ENCODE measurements at regions not wholly inside any gene's neighbourhood (a gene's known extent, or its start where the extent isn't known, plus 50 kb on each side); places are given as distances from the start of the nearest gene placed in this dataset.
A peak's percentile ranks its signal among the peaks of the same experiment; 100 is the strongest.

GRCh38 chr2:5544205-5544786 is 147.9 kb upstream of the SOX11 start:
- FAIRE-seq (no peak), DNase-seq (ENCODE audit: insufficient read length, low spot score) (no peak)

GRCh38 chr2:5546181-5546580 is 146.0 kb upstream of the SOX11 start:
- no peak for FAIRE-seq
- DNase-seq (ENCODE audit: insufficient read length, low spot score), result no peak

- DNase-seq (ENCODE audit: insufficient read length, low spot score), result no peak
- FAIRE-seq, result no peak
Measured at GRCh38 chr2:5548991-5549715, 143.0 kb upstream of the SOX11 start.

GRCh38 chr2:5549771-5550170 is 142.4 kb upstream of the SOX11 start:
- DNase-seq (ENCODE audit: insufficient read length, low spot score) (no peak), FAIRE-seq (no peak)

GRCh38 chr2:5555636-5556035 is 136.5 kb upstream of the SOX11 start:
- DNase-seq (ENCODE audit: insufficient read length, low spot score), result no peak
- no peak for FAIRE-seq

GRCh38 chr2:5561006-5561405 is 131.2 kb upstream of the SOX11 start:
- FAIRE-seq, result no peak

GRCh38 chr2:5562426-5562825 is 129.8 kb upstream of the SOX11 start:
- no peak for FAIRE-seq

More at GRCh38 chr2:5561006-5561405, 131.2 kb upstream of the SOX11 start:
- DNase-seq (ENCODE audit: insufficient read length, low spot score), result no peak

GRCh38 chr2:5562865-5563264 is 129.3 kb upstream of the SOX11 start:
- DNase-seq (ENCODE audit: insufficient read length, low spot score) (no peak), FAIRE-seq (peak; percentile 94)

More at GRCh38 chr2:5562426-5562825, 129.8 kb upstream of the SOX11 start:
- no peak for DNase-seq (ENCODE audit: insufficient read length, low spot score)

GRCh38 chr2:5563411-5563810 is 128.8 kb upstream of the SOX11 start:
- DNase-seq (ENCODE audit: insufficient read length, low spot score) (no peak), FAIRE-seq (no peak)

GRCh38 chr2:5569256-5569655 is 122.9 kb upstream of the SOX11 start:
- FAIRE-seq, result no peak
- DNase-seq (ENCODE audit: insufficient read length, low spot score), result no peak

GRCh38 chr2:5576015-5576414 is 116.2 kb upstream of the SOX11 start:
- no peak for FAIRE-seq
- no peak for DNase-seq (ENCODE audit: insufficient read length, low spot score)

GRCh38 chr2:5587766-5588165 is 104.4 kb upstream of the SOX11 start:
- no peak for FAIRE-seq

GRCh38 chr2:5588601-5589000 is 103.6 kb upstream of the SOX11 start:
- no peak for FAIRE-seq

More at GRCh38 chr2:5587766-5588165, 104.4 kb upstream of the SOX11 start:
- no peak for DNase-seq (ENCODE audit: insufficient read length, low spot score)

GRCh38 chr2:5589183-5589582 is 103.0 kb upstream of the SOX11 start:
- DNase-seq (ENCODE audit: insufficient read length, low spot score) (no peak), FAIRE-seq (no peak)

More at GRCh38 chr2:5588601-5589000, 103.6 kb upstream of the SOX11 start:
- DNase-seq (ENCODE audit: insufficient read length, low spot score), result no peak

- no peak for FAIRE-seq
- DNase-seq (ENCODE audit: insufficient read length, low spot score), result no peak
Measured at GRCh38 chr2:5590886-5591285, 101.3 kb upstream of the SOX11 start.

- DNase-seq (ENCODE audit: insufficient read length, low spot score) (no peak), FAIRE-seq (no peak)
Measured at GRCh38 chr2:5592916-5593315, 99.3 kb upstream of the SOX11 start.

GRCh38 chr2:5594249-5594695 is 97.9 kb upstream of the SOX11 start:
- FAIRE-seq (no peak), DNase-seq (ENCODE audit: insufficient read length, low spot score) (no peak)

GRCh38 chr2:5596868-5597267 is 95.3 kb upstream of the SOX11 start:
- FAIRE-seq (no peak), DNase-seq (ENCODE audit: insufficient read length, low spot score) (no peak)

GRCh38 chr2:5598156-5598555 is 94.0 kb upstream of the SOX11 start:
- DNase-seq (ENCODE audit: insufficient read length, low spot score) (no peak), FAIRE-seq (no peak)

GRCh38 chr2:5609201-5609600 is 83.0 kb upstream of the SOX11 start:
- DNase-seq (ENCODE audit: insufficient read length, low spot score), result no peak
- no peak for FAIRE-seq

GRCh38 chr2:5612666-5613065 is 79.5 kb upstream of the SOX11 start:
- no peak for DNase-seq (ENCODE audit: insufficient read length, low spot score)
- FAIRE-seq, result no peak

- no peak for DNase-seq (ENCODE audit: insufficient read length, low spot score)
- no peak for FAIRE-seq
Measured at GRCh38 chr2:5616019-5616418, 76.2 kb upstream of the SOX11 start.
